Immature natural killer cell (primary cell): ENCODE measurements at regions not wholly inside any gene's neighbourhood (a gene's known extent, or its start where the extent isn't known, plus 50 kb on each side); places are given as distances from the start of the nearest gene placed in this dataset.
"Not testable (repeated sequence)": the region's sequence is repeated elsewhere in the genome, so short reads cannot be mapped to it uniquely, and the experiment has no call there.

Source experiments
- DNase-seq, 3 donors: peaks; one replicate each; pipeline ENCODE4 v3.0.0; 2022; ENCODE audit warnings: mixed read lengths in 1 of 3
- H3K27ac Mint-ChIP-seq, 6 donors: one replicate each; pipeline ENCODE4 v1.8.0; 2020; ENCODE audit warnings: mixed read lengths in 6 of 6, mild to moderate bottlenecking in 5 of 6, inconsistent platforms in 4 of 6, moderate library complexity in 3 of 6
- H3K27me3 Mint-ChIP-seq, 3 donors: one replicate each; pipeline ENCODE4 v1.8.0; 2020 to 2021; ENCODE audit warnings: low read depth in 3 of 3, mild to moderate bottlenecking in 3 of 3, mixed read lengths in 3 of 3, moderate library complexity in 3 of 3, inconsistent platforms in 1 of 3
- H3K36me3 Mint-ChIP-seq, 3 donors: one replicate each; pipeline ENCODE4 v1.8.0; 2020; ENCODE audit warnings: mixed read lengths in 3 of 3, inconsistent platforms in 2 of 3, mild to moderate bottlenecking in 2 of 3
- H3K4me1 Mint-ChIP-seq, 2 donors: one replicate each; pipeline ENCODE4 v1.8.0; 2020; ENCODE audit warnings: inconsistent platforms in 2 of 2, mild to moderate bottlenecking in 2 of 2, mixed read lengths in 2 of 2, moderate library complexity in 1 of 2
- H3K4me3 Mint-ChIP-seq, 5 donors: one replicate each; pipeline ENCODE4 v1.8.0; 2020; ENCODE audit warnings: mild to moderate bottlenecking in 5 of 5, mixed read lengths in 5 of 5, inconsistent platforms in 3 of 5, moderate library complexity in 3 of 5
- H3K9me3 Mint-ChIP-seq, 6 donors: one replicate each; pipeline ENCODE4 v1.8.0; 2020; ENCODE audit warnings: mild to moderate bottlenecking in 6 of 6, mixed read lengths in 6 of 6, inconsistent platforms in 4 of 6, moderate library complexity in 3 of 6

- DNase-seq, H3K4me1 Mint-ChIP-seq, H3K27ac Mint-ChIP-seq, H3K36me3 Mint-ChIP-seq, H3K9me3 Mint-ChIP-seq, H3K4me3 Mint-ChIP-seq: not testable (repeated sequence)
- peaks cover 0 to 16% (median 4%) of the 10 kb centered on the region in 3 donors for H3K27me3 Mint-ChIP-seq
These were observed 370.4 kb downstream of the HHIPL2 start for GRCh38 chr1:222177496-222177895.

- H3K9me3 Mint-ChIP-seq = peaks cover 0 to 2% (median 0%) of the 10 kb centered on the region in 6 donors
- no peak overlapping the region for H3K27ac Mint-ChIP-seq
- peaks cover 2 to 6% (median 4%) of the 10 kb centered on the region in 3 donors for H3K27me3 Mint-ChIP-seq
- no peaks in the 10 kb centered on the region for H3K4me1 Mint-ChIP-seq
- no peaks in the 10 kb centered on the region for H3K36me3 Mint-ChIP-seq
- H3K4me3 Mint-ChIP-seq = no peak overlapping the region
- peak; percentile 21 to 35 (median 33) for DNase-seq
These were observed 376.9 kb downstream of the HHIPL2 start for GRCh38 chr1:222171005-222171404.

DNA sequence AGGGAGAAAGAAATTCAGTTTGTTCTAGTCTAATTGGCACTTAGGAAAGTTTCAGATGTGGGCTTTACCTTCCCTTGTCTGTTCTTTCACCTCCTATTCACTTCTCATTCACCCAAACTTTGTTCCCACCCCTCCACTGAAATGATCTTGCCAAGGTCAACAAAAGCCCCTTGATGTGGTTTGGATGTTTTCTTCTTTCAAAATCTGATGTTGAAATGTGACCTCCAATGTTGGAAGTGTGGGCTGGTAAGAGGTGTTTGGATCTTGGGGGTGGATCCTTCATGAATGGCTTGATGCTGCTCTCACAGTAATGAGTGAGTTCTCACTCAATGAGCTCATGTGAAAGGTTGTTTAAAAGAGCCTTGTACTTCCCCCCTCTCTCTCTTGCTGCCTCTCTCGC is 379.3 kb downstream of the HHIPL2 start:
- H3K27ac Mint-ChIP-seq = no peak overlapping the region
- no peak for DNase-seq
- peaks cover 1 to 2% (median 2%) of the 10 kb centered on the region in 3 donors for H3K27me3 Mint-ChIP-seq
- H3K9me3 Mint-ChIP-seq = peaks cover 0 to 2% (median 0%) of the 10 kb centered on the region in 6 donors
- H3K4me3 Mint-ChIP-seq = no peak overlapping the region
- H3K36me3 Mint-ChIP-seq = no peaks in the 10 kb centered on the region
- no peaks in the 10 kb centered on the region for H3K4me1 Mint-ChIP-seq

GRCh38 chr1:222167896-222168295 is 380.0 kb downstream of the HHIPL2 start:
- H3K27ac Mint-ChIP-seq = no peak overlapping the region
- DNase-seq = no peak

DNA sequence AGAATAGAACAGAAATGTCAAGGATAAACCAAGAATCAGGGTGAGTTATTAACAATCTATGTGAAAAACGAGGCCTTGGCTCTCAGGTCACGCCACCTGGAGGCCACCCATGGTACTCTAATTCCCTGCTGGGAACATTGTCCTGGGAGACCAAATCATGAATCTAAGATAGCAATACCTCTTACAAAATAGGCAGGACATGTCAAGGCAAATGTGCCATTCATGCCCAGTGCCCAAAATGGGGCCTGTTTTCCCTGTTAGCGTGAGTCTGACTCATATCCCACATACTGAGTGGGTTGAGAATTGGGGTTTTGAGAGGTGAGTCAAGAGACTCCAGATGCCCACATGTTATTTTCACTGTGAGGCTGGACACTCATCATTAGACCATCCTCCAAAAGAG is 380.8 kb downstream of the HHIPL2 start:
- no peaks in the 10 kb centered on the region for H3K4me1 Mint-ChIP-seq
- peaks cover 0 to 2% (median 0%) of the 10 kb centered on the region in 6 donors for H3K9me3 Mint-ChIP-seq
- H3K36me3 Mint-ChIP-seq = no peaks in the 10 kb centered on the region
- H3K27ac Mint-ChIP-seq = no peak overlapping the region
- no peak overlapping the region for H3K4me3 Mint-ChIP-seq
- DNase-seq = peak; percentile 4 to 19 (median 6)
- H3K27me3 Mint-ChIP-seq = peaks cover 1 to 2% (median 2%) of the 10 kb centered on the region in 3 donors

More at GRCh38 chr1:222167896-222168295, 380.0 kb downstream of the HHIPL2 start:
- Mint-ChIP-seq H3K4me3 (no peak overlapping the region), H3K4me1 (no peaks in the 10 kb centered on the region), H3K9me3 (peaks cover 0 to 2% (median 0%) of the 10 kb centered on the region in 6 donors), H3K36me3 (no peaks in the 10 kb centered on the region), H3K27me3 (peaks cover 1 to 2% (median 2%) of the 10 kb centered on the region in 3 donors)

GRCh38 chr1:222165629-222166028 is 382.3 kb downstream of the HHIPL2 start:
- Mint-ChIP-seq H3K36me3 (no peaks in the 10 kb centered on the region), H3K27me3 (peaks cover 0 to 1% (median 0%) of the 10 kb centered on the region in 3 donors), H3K4me1 (no peaks in the 10 kb centered on the region), H3K27ac (no peak overlapping the region), H3K9me3 (no peaks in the 10 kb centered on the region), H3K4me3 (no peak overlapping the region)
- no peak for DNase-seq

DNA sequence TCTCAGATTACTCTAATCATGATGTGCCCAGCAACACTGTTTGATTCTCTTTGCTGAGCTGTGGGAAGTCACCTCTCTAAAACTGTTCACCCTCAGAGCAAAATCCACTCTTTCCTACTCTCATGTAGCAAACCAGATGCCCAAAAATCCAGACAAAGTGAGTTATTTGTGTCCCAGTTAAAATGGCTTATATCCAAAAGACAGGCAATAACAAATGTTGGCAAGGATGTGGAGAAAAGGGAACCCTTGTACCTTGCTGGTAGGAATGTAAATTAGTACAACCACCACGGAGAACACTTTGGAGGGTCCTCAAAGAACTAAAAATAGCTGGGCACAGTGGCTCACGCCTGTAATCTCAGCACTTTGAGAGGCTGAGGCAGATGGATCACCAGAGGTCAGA is 384.0 kb downstream of the HHIPL2 start:
- H3K27me3 Mint-ChIP-seq = no peaks in the 10 kb centered on the region
- no peaks in the 10 kb centered on the region for H3K9me3 Mint-ChIP-seq
- no peak overlapping the region for H3K4me3 Mint-ChIP-seq

DNA sequence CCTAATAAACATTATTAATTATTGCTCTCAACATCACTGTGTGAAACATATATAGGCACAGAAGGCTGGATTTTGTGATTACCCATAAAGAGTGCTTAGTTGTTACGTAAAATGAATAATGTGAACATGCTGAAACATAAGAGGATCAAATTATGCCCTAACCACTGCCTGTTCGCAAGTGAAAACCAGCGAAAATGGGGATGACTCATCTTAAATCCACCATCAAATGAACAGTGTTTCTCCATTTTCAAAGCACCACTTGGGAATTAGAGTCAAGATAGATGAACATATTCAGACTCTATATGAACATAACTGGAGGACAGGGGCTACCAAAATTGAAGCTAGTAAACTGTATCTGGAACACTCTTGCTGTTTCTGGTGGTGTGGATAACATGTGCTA is 386.2 kb downstream of the HHIPL2 start:
- Mint-ChIP-seq H3K9me3 (peaks cover 0 to 13% (median 1%) of the 10 kb centered on the region in 6 donors), H3K4me3 (no peak overlapping the region), H3K27ac (no peak overlapping the region), H3K27me3 (peaks cover 0 to 2% (median 1%) of the 10 kb centered on the region in 3 donors), H3K4me1 (no peaks in the 10 kb centered on the region), H3K36me3 (peaks cover 0 to 11% (median 8%) of the 10 kb centered on the region in 3 donors)
- no peak for DNase-seq

More for the DNA sequence above, 384.0 kb downstream of the HHIPL2 start:
- no peak overlapping the region for H3K27ac Mint-ChIP-seq
- no peak for DNase-seq
- H3K36me3 Mint-ChIP-seq = no peaks in the 10 kb centered on the region
- no peaks in the 10 kb centered on the region for H3K4me1 Mint-ChIP-seq

- peaks cover 0 to 13% (median 1%) of the 10 kb centered on the region in 6 donors for H3K9me3 Mint-ChIP-seq
- H3K27ac Mint-ChIP-seq = no peak overlapping the region
- no peaks in the 10 kb centered on the region for H3K4me1 Mint-ChIP-seq
- DNase-seq = no peak
- H3K4me3 Mint-ChIP-seq = no peak overlapping the region
- peaks cover 0 to 3% (median 3%) of the 10 kb centered on the region in 3 donors for H3K27me3 Mint-ChIP-seq
- peaks cover 0 to 11% (median 8%) of the 10 kb centered on the region in 3 donors for H3K36me3 Mint-ChIP-seq
These were observed 390.3 kb downstream of the HHIPL2 start for GRCh38 chr1:222157612-222158011.

- Mint-ChIP-seq H3K4me1 (peaks cover under 1 to 2% of the 10 kb centered on the region in 2 donors), H3K27ac (no peak overlapping the region), H3K36me3 (peaks cover 0 to 3% (median 0%) of the 10 kb centered on the region in 3 donors), H3K9me3 (peaks cover 0 to 3% (median 0%) of the 10 kb centered on the region in 6 donors), H3K4me3 (no peak overlapping the region), H3K27me3 (peaks cover 0 to 1% (median 0%) of the 10 kb centered on the region in 3 donors)
- DNase-seq = no peak
These were observed 398.3 kb upstream of the DUSP10 start for GRCh38 chr1:222140206-222140605.

GRCh38 chr1:222138095-222138494 is 396.2 kb upstream of the DUSP10 start:
- Mint-ChIP-seq H3K27me3 (peaks cover 0 to 1% (median 0%) of the 10 kb centered on the region in 3 donors), H3K27ac (no peak overlapping the region), H3K36me3 (peaks cover 0 to 14% (median 4%) of the 10 kb centered on the region in 3 donors), H3K9me3 (peaks cover 0 to 21% (median under 1%) of the 10 kb centered on the region in 6 donors), H3K4me3 (no peak overlapping the region), H3K4me1 (peaks cover 10 to 12% of the 10 kb centered on the region in 2 donors)
- DNase-seq = no peak

DNA sequence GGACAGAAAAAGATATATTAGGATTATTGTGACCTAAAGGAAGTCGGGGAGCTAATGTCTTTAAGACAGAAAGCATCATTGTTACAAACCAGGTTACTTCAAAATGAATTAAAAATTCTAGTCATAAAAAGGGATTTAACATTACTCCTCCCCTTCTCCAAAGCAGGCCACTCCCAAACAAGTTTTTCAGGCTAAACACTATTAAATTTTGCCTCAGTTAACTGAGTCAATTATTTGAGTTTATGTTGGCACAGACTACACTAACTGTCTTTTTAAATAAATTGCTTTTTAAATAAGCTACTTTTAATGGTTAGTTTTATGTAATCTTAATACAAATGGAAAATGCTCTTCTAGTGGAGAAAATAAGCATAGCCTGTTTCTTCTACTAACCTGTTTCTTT is 395.0 kb upstream of the DUSP10 start:
- DNase-seq = no peak
- peaks cover 0 to 17% (median 4%) of the 10 kb centered on the region in 3 donors for H3K36me3 Mint-ChIP-seq
- peaks cover 0 to 1% (median 0%) of the 10 kb centered on the region in 3 donors for H3K27me3 Mint-ChIP-seq
- peaks cover 10 to 12% of the 10 kb centered on the region in 2 donors for H3K4me1 Mint-ChIP-seq
- H3K9me3 Mint-ChIP-seq = peaks cover 0 to 21% (median under 1%) of the 10 kb centered on the region in 6 donors
- H3K4me3 Mint-ChIP-seq = no peak overlapping the region
- no peak overlapping the region for H3K27ac Mint-ChIP-seq

DNA sequence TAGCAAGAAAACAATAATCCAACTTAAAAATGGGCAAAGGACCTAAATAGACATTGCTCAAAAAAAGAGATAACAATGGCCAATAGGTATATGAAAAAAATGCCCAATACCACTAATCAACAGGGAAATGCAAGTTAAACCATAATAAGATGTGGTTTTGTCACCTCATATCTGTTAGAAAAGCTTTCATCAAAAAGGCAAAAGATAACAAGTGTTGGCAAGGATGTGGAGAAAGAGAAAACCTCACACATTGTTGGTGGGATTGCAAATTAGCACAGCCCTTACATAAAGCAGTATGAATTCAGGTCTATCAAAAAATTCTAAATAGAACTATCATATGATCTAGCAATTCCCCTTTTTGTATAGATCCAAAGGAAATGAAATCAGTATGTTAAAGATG is 387.2 kb upstream of the DUSP10 start:
- Mint-ChIP-seq H3K4me3 (peak overlapping the region; percentile 39 to 67 (median 61)), H3K36me3 (peaks cover 4 to 25% (median 7%) of the 10 kb centered on the region in 3 donors), H3K9me3 (peaks cover 0 to 9% (median under 1%) of the 10 kb centered on the region in 6 donors), H3K27me3 (peaks cover 0 to 14% (median 4%) of the 10 kb centered on the region in 3 donors), H3K27ac (peak overlapping the region in 2 of 6 donors; percentile 15 to 66), H3K4me1 (peaks cover 39 to 40% of the 10 kb centered on the region in 2 donors)
- DNase-seq = peak; percentile 47 to 60 (median 56)

GRCh38 chr1:222127526-222128152 is 385.8 kb upstream of the DUSP10 start:
- Mint-ChIP-seq H3K4me1 (peaks cover 39 to 40% of the 10 kb centered on the region in 2 donors), H3K9me3 (no peaks in the 10 kb centered on the region), H3K27me3 (peaks cover 2 to 14% (median 4%) of the 10 kb centered on the region in 3 donors), H3K36me3 (peaks cover 0 to 17% (median 7%) of the 10 kb centered on the region in 3 donors), H3K27ac (no peak overlapping the region), H3K4me3 (peak overlapping the region in 3 of 5 donors; percentile 1 to 23 (median 19))
- no peak for DNase-seq
